ENCODE measurements at regions not wholly inside any gene's neighbourhood (a gene's known extent, or its start where the extent isn't known, plus 50 kb on each side); places are given as distances from the start of the nearest gene placed in this dataset.

- no peak overlapping the region for H3K4me3 ChIP-seq (ENCODE audit: low read depth in 1 of 2, low read length in 1 of 2)
- H3K27me3 ChIP-seq: no peaks in the 10 kb centered on the region
- no peaks in the 10 kb centered on the region for H3K9me3 ChIP-seq
- H3K27ac ChIP-seq: no peak overlapping the region
- peaks cover 0 to 3% of the 10 kb centered on the region in 2 experiments for H3K4me1 ChIP-seq (ENCODE audit: control insufficient read depth in 1 of 2, insufficient read depth in 1 of 2, low read depth in 1 of 2, low read length in 1 of 2)
- no peak for TF ChIP-seq CTCF (IDR thresholded peaks at IDR 0.05)
- no peaks in the 10 kb centered on the region for H3K36me3 ChIP-seq
Observed at GRCh38 chr3:89808680-89809197, 701.3 kb downstream of the EPHA3 start.

- H3K27ac ChIP-seq: no peak overlapping the region
- no peak for TF ChIP-seq CTCF (IDR thresholded peaks at IDR 0.05)
- no peaks in the 10 kb centered on the region for H3K27me3 ChIP-seq
- no peaks in the 10 kb centered on the region for H3K9me3 ChIP-seq
- no peaks in the 10 kb centered on the region for H3K36me3 ChIP-seq
- no peaks in the 10 kb centered on the region for H3K4me1 ChIP-seq (ENCODE audit: control insufficient read depth in 1 of 2, insufficient read depth in 1 of 2, low read depth in 1 of 2, low read length in 1 of 2)
- no peak overlapping the region for H3K4me3 ChIP-seq (ENCODE audit: low read depth in 1 of 2, low read length in 1 of 2)
Observed at GRCh38 chr3:89813500-89813899, 706.1 kb downstream of the EPHA3 start.

GRCh38 chr3:89841041-89841440, 733.6 kb downstream of the EPHA3 start:
- H3K27ac ChIP-seq: no peak overlapping the region
- H3K4me3 ChIP-seq (ENCODE audit: low read depth in 1 of 2, low read length in 1 of 2): no peak overlapping the region
- H3K27me3 ChIP-seq: no peaks in the 10 kb centered on the region
- H3K4me1 ChIP-seq (ENCODE audit: control insufficient read depth in 1 of 2, insufficient read depth in 1 of 2, low read depth in 1 of 2, low read length in 1 of 2): no peaks in the 10 kb centered on the region
- no peaks in the 10 kb centered on the region for H3K36me3 ChIP-seq
- TF ChIP-seq CTCF (IDR thresholded peaks at IDR 0.05): no peak
- H3K9me3 ChIP-seq: no peaks in the 10 kb centered on the region

- TF ChIP-seq CTCF (IDR thresholded peaks at IDR 0.05): no peak
- no peak overlapping the region for H3K4me3 ChIP-seq (ENCODE audit: low read depth in 1 of 2, low read length in 1 of 2)
- no peaks in the 10 kb centered on the region for H3K9me3 ChIP-seq
- no peaks in the 10 kb centered on the region for H3K36me3 ChIP-seq
- H3K4me1 ChIP-seq (ENCODE audit: control insufficient read depth in 1 of 2, insufficient read depth in 1 of 2, low read depth in 1 of 2, low read length in 1 of 2): no peaks in the 10 kb centered on the region
- H3K27ac ChIP-seq: no peak overlapping the region
- no peaks in the 10 kb centered on the region for H3K27me3 ChIP-seq
Observed at GRCh38 chr3:89845053-89845452, 737.6 kb downstream of the EPHA3 start.

GRCh38 chr3:89847955-89848354, 740.5 kb downstream of the EPHA3 start:
- TF ChIP-seq CTCF (IDR thresholded peaks at IDR 0.05): no peak
- Histone ChIP-seq H3K27me3 (no peaks in the 10 kb centered on the region), H3K27ac (no peak overlapping the region), H3K4me1 (ENCODE audit: control insufficient read depth in 1 of 2, insufficient read depth in 1 of 2, low read depth in 1 of 2, low read length in 1 of 2) (no peaks in the 10 kb centered on the region), H3K36me3 (no peaks in the 10 kb centered on the region), H3K9me3 (no peaks in the 10 kb centered on the region), H3K4me3 (ENCODE audit: low read depth in 1 of 2, low read length in 1 of 2) (no peak overlapping the region)
